Chondrocyte (in vitro differentiated cells): ENCODE measurements at regions not wholly inside any gene's neighbourhood (a gene's known extent, or its start where the extent isn't known, plus 50 kb on each side); places are given as distances from the start of the nearest gene placed in this dataset.

Experiments used
- DNase-seq: peaks from one replicate; pipeline ENCODE4 v3.0.0; 2021; ENCODE audit warnings: mixed read lengths, low spot score
- H3K27ac Mint-ChIP-seq: one replicate; pipeline ENCODE4 v1.8.0; 2021; ENCODE audit warnings: mild to moderate bottlenecking, moderate library complexity, mixed read lengths; ENCODE audit not compliant: unreplicated experiment
- H3K27me3 Mint-ChIP-seq: 2 replicates; pipeline ENCODE4 v1.8.0; 2021; ENCODE audit warnings: low read depth, mixed read lengths
- H3K36me3 Mint-ChIP-seq: 2 replicates; pipeline ENCODE4 v1.8.0; 2021; ENCODE audit warnings: low read depth, mixed read lengths
- H3K4me1 Mint-ChIP-seq: 2 replicates; pipeline ENCODE4 v1.8.0; 2021; ENCODE audit warnings: low read depth, mild to moderate bottlenecking, mixed read lengths
- H3K4me3 Mint-ChIP-seq: one replicate; pipeline ENCODE4 v1.8.0; 2021; ENCODE audit warnings: mild to moderate bottlenecking, moderate library complexity, mixed read lengths; ENCODE audit not compliant: unreplicated experiment
- H3K9me3 Mint-ChIP-seq: 2 replicates; pipeline ENCODE4 v1.8.0; 2021; ENCODE audit warnings: low read depth, mixed read lengths
- CTCF ChIP-seq: fragments of 200-600 bp; sonication (generic); IDR thresholded peaks from 2 replicates; pipeline ENCODE4 v1.5.0; 2021; ENCODE audit warnings: antibody characterized with exemption, mild to moderate bottlenecking, moderate library complexity

- no peak overlapping the region for H3K4me3 Mint-ChIP-seq
- peaks cover 7% of the 10 kb centered on the region for H3K4me1 Mint-ChIP-seq
- peaks cover 9% of the 10 kb centered on the region for H3K9me3 Mint-ChIP-seq
- DNase-seq = no peak
- no peak overlapping the region for H3K27ac Mint-ChIP-seq
- no peaks in the 10 kb centered on the region for H3K27me3 Mint-ChIP-seq
- no peak for TF ChIP-seq CTCF
- no peaks in the 10 kb centered on the region for H3K36me3 Mint-ChIP-seq
Observed at GRCh38 chr4:54517781-54518444, 139.8 kb upstream of the KIT start.

- H3K9me3 Mint-ChIP-seq = peaks cover 6% of the 10 kb centered on the region
- no peak for TF ChIP-seq CTCF
- H3K4me1 Mint-ChIP-seq = no peaks in the 10 kb centered on the region
- H3K27ac Mint-ChIP-seq = no peak overlapping the region
- no peaks in the 10 kb centered on the region for H3K27me3 Mint-ChIP-seq
- H3K4me3 Mint-ChIP-seq = no peak overlapping the region
- no peaks in the 10 kb centered on the region for H3K36me3 Mint-ChIP-seq
- DNase-seq = no peak
Observed at GRCh38 chr4:54525602-54526001, 132.2 kb upstream of the KIT start.

- Mint-ChIP-seq H3K27ac (no peak overlapping the region), H3K36me3 (no peaks in the 10 kb centered on the region), H3K27me3 (no peaks in the 10 kb centered on the region), H3K4me1 (no peaks in the 10 kb centered on the region), H3K4me3 (no peak overlapping the region), H3K9me3 (peaks cover 6% of the 10 kb centered on the region)
- DNase-seq = no peak
- no peak for TF ChIP-seq CTCF
Observed at GRCh38 chr4:54526560-54526959, 131.2 kb upstream of the KIT start.

- H3K4me3 Mint-ChIP-seq = no peak overlapping the region
- no peaks in the 10 kb centered on the region for H3K4me1 Mint-ChIP-seq
- no peak for TF ChIP-seq CTCF
- DNase-seq = no peak
- no peak overlapping the region for H3K27ac Mint-ChIP-seq
- H3K36me3 Mint-ChIP-seq = no peaks in the 10 kb centered on the region
- H3K27me3 Mint-ChIP-seq = no peaks in the 10 kb centered on the region
- H3K9me3 Mint-ChIP-seq = peaks cover 2% of the 10 kb centered on the region
Observed at GRCh38 chr4:54527532-54527931, 130.2 kb upstream of the KIT start.

GRCh38 chr4:54539500-54540029 is 118.2 kb upstream of the KIT start:
- H3K4me3 Mint-ChIP-seq = peak overlapping the region; percentile 63
- no peaks in the 10 kb centered on the region for H3K27me3 Mint-ChIP-seq
- no peak for DNase-seq
- peaks cover 38% of the 10 kb centered on the region for H3K4me1 Mint-ChIP-seq
- H3K36me3 Mint-ChIP-seq = peaks cover 2% of the 10 kb centered on the region
- peak; percentile 28 for TF ChIP-seq CTCF
- peak overlapping the region; percentile 50 for H3K27ac Mint-ChIP-seq
- peaks cover 2% of the 10 kb centered on the region for H3K9me3 Mint-ChIP-seq
